GM18526 (cell line): ENCODE measurements at regions not wholly inside any gene's neighbourhood (a gene's known extent, or its start where the extent isn't known, plus 50 kb on each side); places are given as distances from the start of the nearest gene placed in this dataset.

ENCODE experiments used
- POLR2A ChIP-seq: IDR thresholded peaks from 3 replicates; pipeline ENCODE4 v1.6.1; 2011; ENCODE audit not compliant: insufficient read length; ENCODE audit errors: extremely low read depth

GRCh38 chr17:36661047-36661666 is 59.8 kb downstream of the MRM1 start:
- TF ChIP-seq POLR2A = no peak

GRCh38 chr17:36661688-36662087 is 60.3 kb downstream of the MRM1 start:
- no peak for TF ChIP-seq POLR2A

- no peak for TF ChIP-seq POLR2A
Observed at GRCh38 chr17:36665417-36665816, 64.0 kb downstream of the MRM1 start.

- no peak for TF ChIP-seq POLR2A
Observed at GRCh38 chr17:36667922-36668321, 66.5 kb downstream of the MRM1 start.

- TF ChIP-seq POLR2A = no peak
Observed at GRCh38 chr17:36668824-36669223, 67.4 kb downstream of the MRM1 start.

- no peak for TF ChIP-seq POLR2A
Observed at GRCh38 chr17:36671144-36671543, 69.8 kb downstream of the MRM1 start.

GRCh38 chr17:36672403-36672918 is 71.1 kb downstream of the MRM1 start:
- no peak for TF ChIP-seq POLR2A

- no peak for TF ChIP-seq POLR2A
Observed at GRCh38 chr17:36673068-36673467, 71.7 kb downstream of the MRM1 start.

- TF ChIP-seq POLR2A = no peak
Observed at GRCh38 chr17:36673637-36674277, 72.4 kb downstream of the MRM1 start.

- TF ChIP-seq POLR2A = no peak
Observed at GRCh38 chr17:36674278-36674650, 72.9 kb downstream of the MRM1 start.

GRCh38 chr17:36675250-36675649 is 73.9 kb downstream of the MRM1 start:
- TF ChIP-seq POLR2A = no peak

GRCh38 chr17:36675786-36676185 is 74.4 kb downstream of the MRM1 start:
- no peak for TF ChIP-seq POLR2A

GRCh38 chr17:36679815-36680467 is 78.6 kb downstream of the MRM1 start:
- no peak for TF ChIP-seq POLR2A

- no peak for TF ChIP-seq POLR2A
Observed at GRCh38 chr17:36680701-36681202, 79.4 kb downstream of the MRM1 start.

GRCh38 chr17:36682773-36683172 is 81.4 kb downstream of the MRM1 start:
- TF ChIP-seq POLR2A = no peak

- TF ChIP-seq POLR2A = no peak
Observed at GRCh38 chr17:36683387-36683786, 82.0 kb downstream of the MRM1 start.
